Stimulated activated CD4-positive, alpha-beta T cell treated with anti-CD3 and anti-CD28 coated beads, Interleukin-12 subunit alpha, Interleukin-12 subunit beta, amount 100 ng/mL, for 4 hours (primary cell): ENCODE measurements at regions not wholly inside any gene's neighbourhood (a gene's known extent, or its start where the extent isn't known, plus 50 kb on each side); places are given as distances from the start of the nearest gene placed in this dataset.

Experiments used
- DNase-seq: peaks from one replicate; pipeline ENCODE4 v3.0.0-alpha.2; 2020

- DNase-seq, result no peak
These were observed 132.4 kb upstream of the CNTN1 start for GRCh38 chr12:40559865-40560264.

- no peak for DNase-seq
These were observed 131.4 kb upstream of the CNTN1 start for GRCh38 chr12:40560848-40561247.

- no peak for DNase-seq
These were observed 130.8 kb upstream of the CNTN1 start for GRCh38 chr12:40561395-40561966.

DNA sequence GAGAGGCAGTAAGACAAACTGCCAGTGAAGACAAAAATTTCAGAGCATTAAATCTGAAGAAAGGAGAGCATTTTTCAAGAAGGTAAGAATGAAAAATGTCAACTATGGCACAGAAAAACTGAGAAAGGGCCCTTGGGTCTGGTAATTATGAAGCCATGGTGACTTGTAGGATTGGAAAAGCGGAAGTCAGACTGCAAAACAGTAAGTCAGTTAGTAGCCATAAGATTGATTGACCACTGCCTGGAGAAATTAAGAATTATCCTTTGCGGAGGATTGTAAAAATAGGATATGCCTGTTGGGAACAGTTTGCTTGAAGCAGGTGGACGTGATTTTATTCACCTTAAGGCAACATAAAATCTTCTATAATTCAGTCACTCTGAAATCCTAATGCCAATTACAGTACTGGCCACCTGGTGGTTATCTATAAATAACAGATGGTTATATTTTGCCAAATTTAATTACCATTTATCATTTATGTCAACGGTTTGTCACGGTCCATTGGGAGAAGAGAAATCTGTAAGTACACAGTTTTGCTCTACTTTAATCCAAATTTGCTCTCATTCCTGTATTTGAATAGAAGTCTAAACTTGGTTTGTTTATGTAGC lies 127.1 kb upstream of the CNTN1 start:
- no peak for DNase-seq

DNA sequence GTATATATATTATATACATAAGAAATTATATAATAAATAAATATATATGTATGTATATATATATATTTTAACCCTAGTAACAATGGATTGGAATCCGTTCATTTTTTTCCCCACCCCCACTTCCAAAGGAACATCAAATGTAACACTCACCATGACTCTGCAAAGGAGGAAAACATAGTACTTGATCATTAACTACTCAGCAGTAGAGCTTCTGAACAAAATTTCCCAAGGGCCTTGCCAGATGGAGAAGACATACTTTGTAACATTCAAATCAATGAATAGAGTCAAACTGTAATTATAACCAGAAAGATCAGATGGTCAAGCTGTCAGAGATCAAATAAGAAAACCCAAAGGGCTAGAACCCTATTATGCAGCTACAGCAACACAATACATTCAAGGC lies 126.0 kb upstream of the CNTN1 start:
- no peak for DNase-seq

- no peak for DNase-seq
These were observed 122.5 kb upstream of the CNTN1 start for GRCh38 chr12:40569626-40570179.

GRCh38 chr12:40573024-40573423 lies 119.2 kb upstream of the CNTN1 start:
- DNase-seq, result no peak

- no peak for DNase-seq
These were observed 116.3 kb upstream of the CNTN1 start for GRCh38 chr12:40575987-40576386.

GRCh38 chr12:40577834-40578233 lies 114.4 kb upstream of the CNTN1 start:
- no peak for DNase-seq

DNA sequence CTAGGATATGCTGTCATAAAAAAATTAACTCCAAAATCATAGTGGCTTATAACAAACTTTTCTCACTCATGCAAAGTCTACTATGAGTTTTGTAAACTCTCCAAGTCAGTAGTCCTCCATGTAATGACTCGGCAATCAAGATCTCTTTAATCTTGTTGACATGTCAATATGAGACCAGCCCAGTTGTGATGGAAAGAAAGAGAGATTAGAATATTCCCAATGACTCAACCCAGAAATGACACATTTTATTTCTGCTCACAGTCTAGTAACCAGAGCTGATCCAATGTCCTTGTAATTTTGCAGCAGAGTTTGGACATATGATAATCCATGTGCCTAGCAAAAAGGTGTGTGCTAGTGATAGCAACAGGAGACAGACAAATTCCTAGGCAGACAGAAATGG lies 112.6 kb upstream of the CNTN1 start:
- DNase-seq, result no peak

DNA sequence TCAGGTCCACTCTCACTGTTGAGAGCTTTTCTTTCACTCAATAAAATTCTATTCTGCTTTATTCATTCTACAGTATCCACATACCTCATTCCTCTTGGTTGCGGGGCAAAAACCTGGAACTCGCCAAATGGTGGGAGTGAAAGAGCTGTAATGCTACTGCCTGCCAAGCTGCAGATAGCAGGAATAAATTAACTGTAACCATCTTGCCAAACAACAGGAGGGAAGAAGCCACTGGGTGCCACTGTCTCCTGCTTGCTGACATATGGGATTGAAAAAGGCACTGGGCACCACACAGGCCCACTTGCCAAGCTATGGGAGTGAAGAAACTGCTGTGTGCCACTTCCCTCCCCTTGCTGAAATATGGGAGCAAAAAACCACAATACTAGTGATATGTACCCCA lies 111.9 kb upstream of the CNTN1 start:
- DNase-seq, result no peak

GRCh38 chr12:40581889-40582288 lies 110.3 kb upstream of the CNTN1 start:
- no peak for DNase-seq

- DNase-seq, result no peak
These were observed 108.5 kb upstream of the CNTN1 start for GRCh38 chr12:40583743-40584142.

DNA sequence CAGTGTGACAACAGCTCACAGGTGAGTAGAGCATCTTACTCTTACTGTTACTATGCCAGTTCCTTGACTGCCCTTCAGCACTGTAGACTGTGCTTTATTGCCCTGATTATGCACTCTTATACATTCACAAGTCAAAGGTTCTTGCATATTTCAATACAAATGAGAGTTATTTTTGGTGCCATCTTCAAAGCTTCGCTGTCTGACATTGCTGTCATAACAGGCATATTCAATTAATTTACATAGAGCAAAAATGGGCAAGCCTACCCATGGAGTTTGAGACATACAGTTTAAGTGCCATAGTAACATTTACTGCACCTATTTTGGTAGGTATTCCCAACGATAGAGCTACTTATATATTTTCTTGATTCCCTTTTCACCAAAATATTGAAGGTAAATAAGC lies 107.5 kb upstream of the CNTN1 start:
- DNase-seq, result no peak

DNA sequence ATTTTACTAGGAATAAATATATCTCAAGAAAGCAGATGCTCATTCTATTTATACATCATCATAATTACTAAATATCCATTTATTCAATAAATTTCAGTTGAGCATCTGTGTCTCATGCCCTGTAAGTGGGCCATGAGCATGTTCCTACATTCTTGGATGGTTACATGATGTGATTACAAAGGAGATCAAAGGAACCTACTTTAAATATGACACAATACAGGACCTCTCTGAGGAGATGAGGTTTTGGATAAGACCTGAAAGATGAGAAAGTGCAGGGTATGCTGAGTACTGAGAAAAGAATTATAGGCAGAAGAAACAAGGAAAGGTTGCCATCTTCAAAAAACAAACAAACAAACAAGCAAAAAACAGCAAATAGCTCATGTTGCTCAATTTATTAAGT lies 105.4 kb upstream of the CNTN1 start:
- no peak for DNase-seq

- DNase-seq, result no peak
These were observed 104.8 kb upstream of the CNTN1 start for GRCh38 chr12:40587421-40587820.

DNA sequence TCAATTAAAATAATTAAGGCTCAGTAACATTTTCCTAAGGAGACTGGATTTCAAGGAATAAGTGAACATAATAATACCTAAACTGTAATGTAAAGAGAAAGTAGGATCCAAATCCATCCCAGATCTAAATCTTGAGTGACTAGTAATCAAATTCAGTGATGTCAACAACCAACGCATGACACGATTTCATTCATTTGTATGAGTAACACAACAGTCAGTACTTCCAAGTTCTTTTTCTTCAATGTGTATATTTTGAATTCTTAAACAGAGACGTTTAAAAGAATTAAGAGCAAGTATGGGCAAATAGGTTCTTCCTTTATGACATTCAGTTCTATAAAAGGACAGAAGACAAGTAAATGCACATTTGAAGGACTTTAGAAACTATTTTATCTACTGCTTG lies 104.3 kb upstream of the CNTN1 start:
- DNase-seq, result no peak

GRCh38 chr12:40597133-40597532 lies 95.1 kb upstream of the CNTN1 start:
- no peak for DNase-seq

DNA sequence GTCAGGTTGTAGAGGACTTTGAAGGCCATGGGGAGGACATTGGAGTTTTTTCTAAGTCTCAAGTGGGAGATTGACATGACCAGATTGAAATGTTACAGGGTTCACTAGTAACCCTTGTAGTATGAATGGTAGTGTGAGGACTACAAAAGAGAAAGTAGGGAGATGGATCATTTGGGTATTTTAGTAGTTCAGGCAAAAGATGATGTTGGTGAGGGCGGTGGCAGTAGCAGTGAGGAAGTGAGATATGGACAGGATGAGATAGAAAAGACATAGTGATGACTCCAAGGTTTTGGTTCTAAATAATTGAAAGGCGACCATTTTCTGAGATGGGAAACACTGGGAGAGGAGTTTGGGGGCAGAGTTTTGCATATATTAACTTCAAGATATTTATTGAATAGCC lies 94.2 kb upstream of the CNTN1 start:
- no peak for DNase-seq

GRCh38 chr12:40602562-40602961 lies 89.7 kb upstream of the CNTN1 start:
- no peak for DNase-seq

GRCh38 chr12:40614923-40615322 lies 77.3 kb upstream of the CNTN1 start:
- DNase-seq, result no peak

- no peak for DNase-seq
These were observed 76.6 kb upstream of the CNTN1 start for GRCh38 chr12:40615590-40615989.

- no peak for DNase-seq
These were observed 75.8 kb upstream of the CNTN1 start for GRCh38 chr12:40616383-40616915.

GRCh38 chr12:40618636-40619035 lies 73.6 kb upstream of the CNTN1 start:
- no peak for DNase-seq

DNA sequence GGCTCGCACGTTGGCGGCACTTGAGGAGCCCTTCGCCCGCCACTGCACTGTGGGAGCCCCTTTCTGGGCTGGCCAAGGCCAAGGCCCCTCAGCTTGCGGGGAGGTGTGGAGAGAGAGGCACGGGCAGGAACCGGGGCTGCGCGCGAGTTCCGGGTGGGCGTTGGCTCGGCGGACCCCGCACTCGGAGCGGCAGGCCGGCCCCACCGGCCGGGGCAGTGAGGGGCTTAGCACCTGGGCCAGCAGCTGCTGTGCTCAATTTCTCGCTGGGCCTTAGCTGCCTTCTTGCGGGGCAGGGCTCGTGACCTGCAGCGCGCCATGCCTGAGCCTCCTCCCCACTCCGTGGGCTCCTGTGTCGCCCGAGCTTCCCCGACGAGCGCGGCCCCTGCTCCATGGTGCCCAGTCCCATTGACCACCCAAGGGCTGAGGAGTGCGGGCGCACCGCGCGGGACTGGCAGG lies 71.6 kb upstream of the CNTN1 start:
- DNase-seq, result no peak
